Esophagus muscularis mucosa (tissue), 4 donors: ENCODE measurements at regions not wholly inside any gene's neighbourhood (a gene's known extent, or its start where the extent isn't known, plus 50 kb on each side); places are given as distances from the start of the nearest gene placed in this dataset.

Source experiments
- DNase-seq: peaks from one replicate; pipeline ENCODE4 v3.0.0-alpha.2; 2017; ENCODE audit errors: extremely low spot score
- H3K27ac ChIP-seq, 4 donors: fragments of 200-600 bp; sonication (generic); replicated peaks in 1 of 4; 1 replicate in 3 of 4; 2 replicates in 1 of 4; pipeline ENCODE4 v1.5.1; 2016 to 2019; ENCODE audit warnings: mild to moderate bottlenecking in 1 of 4
- H3K27me3 ChIP-seq, 4 donors: fragments of 200-600 bp; sonication (generic); one replicate each; pipeline versions ENCODE4 v1.5.1 to v1.6.0; 2016 to 2019
- H3K36me3 ChIP-seq, 4 donors: fragments of 200-600 bp; sonication (generic); one replicate each; pipeline ENCODE4 v1.5.1; 2016 to 2019
- H3K4me1 ChIP-seq, 4 donors: fragments of 200-600 bp; sonication (generic); one replicate each; pipeline ENCODE4 v1.5.1; 2016 to 2019
- H3K4me3 ChIP-seq, 4 donors: fragments of 200-600 bp; sonication (generic); 1 replicate in 2 of 4; 2 replicates in 2 of 4; pipeline ENCODE4 v1.5.1; 2016 to 2019; ENCODE audit warnings: mild to moderate bottlenecking in 4 of 4, moderate library complexity in 1 of 4
- H3K9me3 ChIP-seq, 4 donors: fragments of 200-600 bp; sonication (generic); 1 replicate in 3 of 4; 2 replicates in 1 of 4; pipeline ENCODE4 v1.5.1; 2016 to 2019
- EP300 ChIP-seq: sonication (generic); formaldehyde crosslinking; IDR thresholded peaks from one replicate; pipeline ENCODE4 v1.6.1; 2017; ENCODE audit warnings: antibody characterized with exemption
- POLR2A ChIP-seq: fragments of 450-650 bp; IDR thresholded peaks from one replicate; pipeline ENCODE4 v1.6.1; 2017; ENCODE audit warnings: antibody characterized with exemption, moderate library complexity, mild to moderate bottlenecking, low read depth
- POLR2AphosphoS5 ChIP-seq, 2 donors: sonication (generic); formaldehyde crosslinking; IDR thresholded peaks; one replicate each; pipeline ENCODE4 v1.6.1; 2017; ENCODE audit warnings: antibody characterized with exemption in 2 of 2
- WGBS: methylation state at CpG from one replicate; pipeline ENCODE4 v1.1.5; 2018; 5-methylcytosine and 5-hydroxymethylcytosine counted together
- intact Hi-C: fragments of 100-400 bp; cut with DNase I; formaldehyde crosslinking; loops from one replicate; pipeline ENCODE4 v1.15.1; 2023
- TF ChIP-seq, protein P1 (sequence below), 3 experiments: fragments of 200-600 bp in 2 of 3; fragments of 450-650 bp in 1 of 3; sonication (generic) in 2 of 3; IDR thresholded peaks; one replicate each; pipeline ENCODE4 v1.5.1; 2017 to 2019; ENCODE audit warnings: antibody characterized with exemption in 3 of 3, mild to moderate bottlenecking in 2 of 3, moderate library complexity in 1 of 3

DNA sequence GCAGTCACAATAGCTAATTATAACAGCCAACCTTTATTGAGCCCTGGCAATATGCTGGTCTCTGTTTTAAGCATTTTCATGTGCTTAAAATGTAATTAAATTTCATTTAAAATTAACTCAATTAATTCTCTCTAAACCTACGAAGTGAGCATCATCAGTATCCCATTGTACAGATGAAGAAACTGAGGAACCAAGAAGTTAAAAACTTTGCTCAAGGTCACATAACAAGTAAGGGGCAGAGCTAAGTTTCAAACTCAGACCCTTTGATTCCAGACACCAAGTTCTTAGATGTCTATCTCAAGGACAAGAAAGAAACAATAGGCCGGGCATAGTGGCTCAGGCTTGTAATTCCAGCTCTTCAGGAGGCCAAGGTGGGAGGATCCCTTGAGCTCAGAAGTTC is 55.9 kb upstream of the NFKB1 start:
- intact Hi-C loops: no loop called here
- H3K36me3 ChIP-seq: no peaks in the 10 kb centered on the region
- 95% methylated on average over 2 of the region's 2 CpGs for WGBS
- H3K4me1 ChIP-seq: no peaks in the 10 kb centered on the region
- TF ChIP-seq, protein P1, sequence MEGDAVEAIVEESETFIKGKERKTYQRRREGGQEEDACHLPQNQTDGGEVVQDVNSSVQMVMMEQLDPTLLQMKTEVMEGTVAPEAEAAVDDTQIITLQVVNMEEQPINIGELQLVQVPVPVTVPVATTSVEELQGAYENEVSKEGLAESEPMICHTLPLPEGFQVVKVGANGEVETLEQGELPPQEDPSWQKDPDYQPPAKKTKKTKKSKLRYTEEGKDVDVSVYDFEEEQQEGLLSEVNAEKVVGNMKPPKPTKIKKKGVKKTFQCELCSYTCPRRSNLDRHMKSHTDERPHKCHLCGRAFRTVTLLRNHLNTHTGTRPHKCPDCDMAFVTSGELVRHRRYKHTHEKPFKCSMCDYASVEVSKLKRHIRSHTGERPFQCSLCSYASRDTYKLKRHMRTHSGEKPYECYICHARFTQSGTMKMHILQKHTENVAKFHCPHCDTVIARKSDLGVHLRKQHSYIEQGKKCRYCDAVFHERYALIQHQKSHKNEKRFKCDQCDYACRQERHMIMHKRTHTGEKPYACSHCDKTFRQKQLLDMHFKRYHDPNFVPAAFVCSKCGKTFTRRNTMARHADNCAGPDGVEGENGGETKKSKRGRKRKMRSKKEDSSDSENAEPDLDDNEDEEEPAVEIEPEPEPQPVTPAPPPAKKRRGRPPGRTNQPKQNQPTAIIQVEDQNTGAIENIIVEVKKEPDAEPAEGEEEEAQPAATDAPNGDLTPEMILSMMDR (IDR thresholded peaks at IDR 0.05): no peak
- TF ChIP-seq POLR2A (no peak), EP300 (no peak), POLR2AphosphoS5 (IDR thresholded peaks at IDR 0.05) (no peak)
- no peak for DNase-seq
- H3K9me3 ChIP-seq: no peaks in the 10 kb centered on the region
- H3K27ac ChIP-seq: no peak overlapping the region
- H3K27me3 ChIP-seq: no peaks in the 10 kb centered on the region
- no peak overlapping the region for H3K4me3 ChIP-seq

DNA sequence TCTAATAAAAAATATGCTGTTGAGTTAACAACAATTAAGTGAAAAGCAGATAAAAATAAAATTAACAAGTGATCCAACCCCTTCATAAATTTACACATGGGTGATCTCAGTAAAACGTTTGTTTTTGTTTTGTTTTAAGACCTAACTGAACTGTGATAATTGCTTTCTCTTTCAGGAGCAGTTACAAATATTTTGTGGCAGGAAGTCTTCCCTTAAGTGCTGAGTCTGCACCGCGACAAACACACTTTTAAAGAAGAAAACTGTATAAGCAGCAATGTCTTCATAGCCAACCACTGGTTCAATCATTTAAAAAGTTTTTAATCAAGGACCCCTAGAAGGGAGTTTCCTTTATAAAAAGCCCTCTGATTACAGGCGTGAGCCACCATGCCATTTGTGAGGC is 53.7 kb upstream of the NFKB1 start:
- intact Hi-C loops: no loop called here
- no peaks in the 10 kb centered on the region for H3K36me3 ChIP-seq
- DNase-seq: no peak
- TF ChIP-seq POLR2AphosphoS5 (IDR thresholded peaks at IDR 0.05): no peak
- no peak for TF ChIP-seq POLR2A
- TF ChIP-seq EP300: no peak
- TF ChIP-seq, protein P1 (IDR thresholded peaks at IDR 0.05): no peak
- 69% methylated on average over 4 of the region's 4 CpGs for WGBS
- no peak overlapping the region for H3K4me3 ChIP-seq
- H3K9me3 ChIP-seq: no peaks in the 10 kb centered on the region
- H3K4me1 ChIP-seq: peaks cover 0 to 7% (median 0%) of the 10 kb centered on the region in 4 donors
- H3K27ac ChIP-seq: no peak overlapping the region
- H3K27me3 ChIP-seq: no peaks in the 10 kb centered on the region

DNA sequence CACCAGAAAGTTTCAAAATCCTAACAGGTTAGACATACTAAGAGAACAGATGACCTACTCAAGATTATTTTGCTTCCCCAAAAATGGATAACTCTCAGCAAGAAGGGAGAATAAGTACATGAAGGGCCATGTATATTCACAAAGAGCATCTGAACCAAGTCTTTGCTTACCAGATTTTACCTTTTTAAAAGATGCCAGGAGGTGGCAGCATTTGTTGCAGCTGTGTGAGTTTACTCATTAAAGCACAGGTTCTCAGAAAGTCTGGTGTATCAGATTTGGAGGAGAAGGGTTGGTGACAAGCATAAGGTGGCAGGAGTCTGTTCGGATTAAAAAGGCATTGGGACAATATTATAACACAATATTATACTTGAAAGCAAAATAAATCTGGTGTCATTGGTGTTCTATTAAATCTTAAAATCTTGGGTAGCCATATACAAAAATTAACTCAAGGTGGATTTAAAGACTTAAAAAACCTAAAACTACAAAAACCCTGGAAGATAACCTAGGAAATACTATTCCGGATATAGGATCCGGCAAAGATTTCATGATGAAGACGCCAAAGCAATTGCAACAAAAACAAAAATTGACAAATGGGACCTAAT is 51.3 kb upstream of the NFKB1 start:
- no peak for TF ChIP-seq POLR2A
- TF ChIP-seq, protein P1 (IDR thresholded peaks at IDR 0.05): peak; percentile 51 to 56 (median 56)
- Histone ChIP-seq H3K27ac (no peak overlapping the region), H3K36me3 (no peaks in the 10 kb centered on the region), H3K4me1 (peaks cover 0 to 7% (median 2%) of the 10 kb centered on the region in 4 donors), H3K9me3 (no peaks in the 10 kb centered on the region), H3K4me3 (no peak overlapping the region), H3K27me3 (no peaks in the 10 kb centered on the region)
- intact Hi-C loops: loop anchor here (2.0 to 10.0 kb wide), 2 partner anchors 165 to 555 kb away; no protein-coding TSS in a partner anchor
- 60% methylated on average over 4 of the region's 4 CpGs for WGBS
- DNase-seq: no peak

DNA sequence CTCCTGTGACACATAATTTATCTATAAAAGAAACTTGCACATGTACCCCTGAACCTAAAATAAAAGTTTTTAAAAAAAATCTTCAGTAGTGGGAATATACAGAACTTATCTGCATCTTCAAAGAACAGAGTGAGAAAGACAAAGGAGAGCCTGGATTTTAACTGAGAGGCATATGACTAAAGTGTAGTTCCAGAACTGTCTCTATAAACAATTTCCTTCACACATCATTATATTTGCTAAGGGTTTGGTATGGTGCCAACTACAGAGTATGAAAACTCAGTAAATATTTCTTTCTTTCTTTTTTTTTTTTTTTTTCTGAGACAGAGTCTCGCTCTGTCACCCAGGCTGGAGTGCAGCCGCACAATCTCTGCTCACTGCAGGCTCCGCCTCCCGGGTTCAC is 49.9 kb upstream of the NFKB1 start:
- H3K27ac ChIP-seq: peak overlapping the region in 2 of 4 donors; percentile 25 to 31
- intact Hi-C loops: loop anchor here (10.0 kb wide), 1 partner anchor 164 kb away; no protein-coding TSS in a partner anchor
- H3K9me3 ChIP-seq: no peaks in the 10 kb centered on the region
- H3K36me3 ChIP-seq: no peaks in the 10 kb centered on the region
- H3K4me1 ChIP-seq: peaks cover 0 to 9% (median 3%) of the 10 kb centered on the region in 4 donors
- H3K27me3 ChIP-seq: no peaks in the 10 kb centered on the region
- 74% methylated on average over 4 of the region's 4 CpGs for WGBS
- no peak overlapping the region for H3K4me3 ChIP-seq
- no peak for DNase-seq
- TF ChIP-seq EP300 (no peak), POLR2AphosphoS5 (IDR thresholded peaks at IDR 0.05) (no peak), POLR2A (no peak)
- TF ChIP-seq, protein P1 (IDR thresholded peaks at IDR 0.05): no peak
